Endodermal cell (in vitro differentiated cells): ENCODE measurements at regions not wholly inside any gene's neighbourhood (a gene's known extent, or its start where the extent isn't known, plus 50 kb on each side); places are given as distances from the start of the nearest gene placed in this dataset.

Experiments
- DNase-seq: peaks from one replicate; pipeline ENCODE4 v3.0.0-alpha.2; 2017
- H3K27ac ChIP-seq: 2 replicates; pipeline ENCODE4 v1.5.1; 2013; ENCODE audit warnings: mild to moderate bottlenecking, low read depth, low read length, moderate library complexity
- H3K27me3 ChIP-seq: 2 replicates; pipeline ENCODE4 v1.6.1; 2013; ENCODE audit warnings: mild to moderate bottlenecking, low read length, moderate library complexity; ENCODE audit not compliant: insufficient read depth, control insufficient read depth, poor library complexity, severe bottlenecking
- H3K36me3 ChIP-seq: 2 replicates; pipeline ENCODE4 v1.7.0; 2013; ENCODE audit warnings: mild to moderate bottlenecking, low read length, moderate library complexity; ENCODE audit not compliant: control insufficient read depth, insufficient read depth
- H3K4me1 ChIP-seq: one replicate; pipeline ENCODE4 v1.7.0; 2013; ENCODE audit warnings: low read length; ENCODE audit not compliant: control insufficient read depth, insufficient read depth
- H3K4me3 ChIP-seq: 2 replicates; pipeline ENCODE4 v1.5.1; 2013; ENCODE audit warnings: mild to moderate bottlenecking, low read length, moderate library complexity
- H3K9ac ChIP-seq: 2 replicates; pipeline ENCODE4 v1.6.1; 2013; ENCODE audit warnings: mild to moderate bottlenecking, low read length, moderate library complexity; ENCODE audit not compliant: poor library complexity, severe bottlenecking; ENCODE audit errors: extremely low read depth
- H3K9me3 ChIP-seq: 2 replicates; pipeline ENCODE4 v1.6.1; 2013; ENCODE audit warnings: mild to moderate bottlenecking, low read length, moderate library complexity; ENCODE audit not compliant: control insufficient read depth
- H3K27ac Mint-ChIP-seq: 2 replicates; pipeline ENCODE4 v1.8.0; 2020; ENCODE audit warnings: mixed read lengths
- H3K27me3 Mint-ChIP-seq: 2 replicates; pipeline ENCODE4 v1.8.0; 2021; ENCODE audit warnings: mild to moderate bottlenecking, mixed read lengths; ENCODE audit not compliant: insufficient read depth
- H3K36me3 Mint-ChIP-seq: 2 replicates; pipeline ENCODE4 v1.8.0; 2020; ENCODE audit warnings: low read depth, mixed read lengths
- H3K4me1 Mint-ChIP-seq: 2 replicates; pipeline ENCODE4 v1.8.0; 2020; ENCODE audit warnings: mixed read lengths
- H3K4me3 Mint-ChIP-seq: 2 replicates; pipeline ENCODE4 v1.8.0; 2020; ENCODE audit warnings: mild to moderate bottlenecking, moderate library complexity, mixed read lengths
- H3K9me3 Mint-ChIP-seq: 2 replicates; pipeline ENCODE4 v1.8.0; 2020; ENCODE audit warnings: mild to moderate bottlenecking, mixed read lengths
- CTCF ChIP-seq: fragments of 200-600 bp; sonication (generic); conservative IDR thresholded peaks from 2 replicates; pipeline ENCODE4 v1.5.0; 2021; ENCODE audit warnings: antibody characterized with exemption, mild to moderate bottlenecking
- WGBS, 2 experiments: methylation state at CpG; one replicate each; pipeline versions ENCODE4 v1.1.5 to v1.1.7; 2013; ENCODE audit warnings: missing lambda C conversion rate in 2 of 2, mixed read lengths in 1 of 2; ENCODE audit not compliant: insufficient coverage in 1 of 2, insufficient read length in 1 of 2; 5-methylcytosine and 5-hydroxymethylcytosine counted together

- Mint-ChIP-seq H3K27ac (no peak overlapping the region), H3K9me3 (no peaks in the 10 kb centered on the region), H3K4me3 (no peak overlapping the region), H3K4me1 (peaks cover 12% of the 10 kb centered on the region), H3K27me3 (no peaks in the 10 kb centered on the region), H3K36me3 (no peaks in the 10 kb centered on the region)
- no peak for DNase-seq
- Histone ChIP-seq H3K27me3 (no peaks in the 10 kb centered on the region), H3K9me3 (no peaks in the 10 kb centered on the region), H3K36me3 (no peaks in the 10 kb centered on the region), H3K27ac (peak overlapping the region; percentile 48), H3K4me3 (no peak overlapping the region), H3K4me1 (peaks cover 5% of the 10 kb centered on the region), H3K9ac (no peak overlapping the region)
- WGBS, 2 experiments = 72 to 89% methylated on average over 4 to 5 of the region's 5 CpGs
- TF ChIP-seq CTCF = no peak
Measured at GRCh38 chr3:66597308-66597863, 96.6 kb upstream of the LRIG1 start.

- no peaks in the 10 kb centered on the region for H3K36me3 Mint-ChIP-seq
- whole genome bisulfite sequencing, 2 experiments = 93 to 96% methylated on average over 4 to 6 of the region's 6 CpGs
- H3K9me3 ChIP-seq = no peaks in the 10 kb centered on the region
- peaks cover 5% of the 10 kb centered on the region for H3K4me1 Mint-ChIP-seq
- no peak for TF ChIP-seq CTCF
- no peaks in the 10 kb centered on the region for H3K36me3 ChIP-seq
- no peak overlapping the region for H3K4me3 Mint-ChIP-seq
- H3K4me1 ChIP-seq = peaks cover 6% of the 10 kb centered on the region
- no peak for DNase-seq
- H3K27ac ChIP-seq = no peak overlapping the region
- H3K27me3 Mint-ChIP-seq = no peaks in the 10 kb centered on the region
- H3K4me3 ChIP-seq = no peak overlapping the region
- H3K9ac ChIP-seq = no peak overlapping the region
- H3K9me3 Mint-ChIP-seq = no peaks in the 10 kb centered on the region
- H3K27me3 ChIP-seq = no peaks in the 10 kb centered on the region
- H3K27ac Mint-ChIP-seq = no peak overlapping the region
Measured at GRCh38 chr3:66598168-66598567, 97.3 kb upstream of the LRIG1 start.

- Mint-ChIP-seq H3K4me3 (no peak overlapping the region), H3K4me1 (no peaks in the 10 kb centered on the region), H3K36me3 (no peaks in the 10 kb centered on the region), H3K9me3 (no peaks in the 10 kb centered on the region), H3K27ac (no peak overlapping the region), H3K27me3 (no peaks in the 10 kb centered on the region)
- 93 to 100% methylated on average over 3 to 4 of the region's 4 CpGs for WGBS, 2 experiments
- H3K4me1 ChIP-seq = peaks cover 5% of the 10 kb centered on the region
- TF ChIP-seq CTCF = no peak
- no peak overlapping the region for H3K4me3 ChIP-seq
- H3K27ac ChIP-seq = no peak overlapping the region
- no peaks in the 10 kb centered on the region for H3K27me3 ChIP-seq
- no peaks in the 10 kb centered on the region for H3K9me3 ChIP-seq
- H3K9ac ChIP-seq = no peak overlapping the region
- no peak for DNase-seq
- no peaks in the 10 kb centered on the region for H3K36me3 ChIP-seq
Measured at GRCh38 chr3:66602237-66602636, 101.4 kb upstream of the LRIG1 start.
